GM21367 (cell line): ENCODE measurements at regions not wholly inside any gene's neighbourhood (a gene's known extent, or its start where the extent isn't known, plus 50 kb on each side); places are given as distances from the start of the nearest gene placed in this dataset.

Experiments used
- ATAC-seq: cut with Tn5 transposase; IDR thresholded peaks from one replicate; pipeline ENCODE4 v1.9.1; 2021; ENCODE audit not compliant: unreplicated experiment

DNA sequence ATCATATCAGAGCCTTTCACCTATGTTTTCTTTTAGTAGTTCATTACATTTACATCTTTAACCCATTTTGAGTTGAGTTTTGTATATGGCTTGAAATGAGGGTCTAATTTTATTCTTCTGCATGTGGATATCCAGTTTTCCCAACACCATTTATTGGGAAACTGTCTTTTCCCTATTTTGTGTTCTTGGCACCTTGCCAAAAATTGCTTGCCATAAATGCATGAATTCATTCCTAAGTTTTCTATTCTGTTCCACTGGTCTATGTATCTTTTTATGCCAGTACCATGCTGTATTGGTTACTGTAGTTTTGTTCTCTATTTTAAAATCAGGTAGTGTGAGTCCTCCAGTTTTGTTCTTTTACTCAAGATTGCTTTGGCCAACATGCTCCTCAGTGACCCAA, 144.0 kb upstream of the OBI1 start:
- no peak for ATAC-seq

DNA sequence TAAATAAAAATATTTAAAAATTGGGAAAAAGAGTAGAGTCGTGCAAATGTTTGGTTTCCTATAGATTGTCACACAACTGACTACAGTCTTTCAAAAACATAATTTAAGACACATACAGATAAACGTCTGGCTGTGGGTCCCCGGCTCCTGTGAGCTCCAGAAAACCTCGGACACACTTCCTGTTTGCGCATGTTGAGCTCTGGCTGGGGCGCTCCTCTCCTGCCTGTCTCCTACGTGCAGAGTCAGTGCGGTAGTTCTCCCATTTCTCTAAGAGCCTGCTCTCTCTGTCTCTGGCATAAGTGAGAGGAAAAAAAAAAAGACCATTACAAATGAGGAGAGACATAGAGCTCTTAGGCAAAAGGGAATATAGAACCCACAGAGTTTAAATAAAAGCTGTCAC, 128.2 kb upstream of the OBI1 start:
- no peak for ATAC-seq

DNA sequence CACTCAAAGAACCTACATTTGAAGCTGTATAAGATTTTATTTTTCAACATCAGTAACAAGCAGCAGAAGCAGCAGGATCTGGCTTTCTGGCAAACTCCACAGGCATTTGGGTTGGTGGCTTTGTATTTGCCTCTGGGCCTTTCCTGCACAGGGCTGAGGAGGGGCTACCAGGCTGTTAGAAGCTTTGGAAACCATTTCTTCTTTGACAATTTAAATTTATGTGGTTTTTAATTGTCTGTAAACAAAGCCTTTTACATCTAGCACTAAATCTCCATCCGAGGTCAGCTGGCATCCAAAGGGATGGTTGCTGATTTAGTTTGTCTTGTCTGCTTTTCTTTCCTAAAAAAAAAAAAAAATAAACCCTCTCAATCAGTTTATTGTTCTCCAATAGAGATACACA, 127.5 kb upstream of the OBI1 start:
- ATAC-seq: no peak

DNA sequence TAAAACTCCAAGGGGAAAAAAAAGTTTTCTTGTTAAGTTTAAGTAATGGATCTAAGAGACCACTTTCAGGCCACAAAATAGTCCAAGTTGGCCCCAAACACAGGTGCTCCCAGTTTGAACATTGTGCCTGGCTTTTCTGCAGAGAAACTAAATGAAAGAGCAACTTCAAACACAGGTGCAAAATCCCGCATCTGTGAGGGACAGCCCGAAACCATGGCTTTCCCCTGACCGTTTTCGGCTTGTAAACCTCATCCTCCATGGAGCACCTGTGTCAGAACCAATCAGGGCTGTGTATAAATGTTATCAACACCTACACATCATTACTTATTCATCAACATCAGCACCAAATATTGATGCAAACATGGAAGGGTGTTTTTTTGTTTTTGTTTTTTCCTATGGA, 126.8 kb upstream of the OBI1 start:
- no peak for ATAC-seq

DNA sequence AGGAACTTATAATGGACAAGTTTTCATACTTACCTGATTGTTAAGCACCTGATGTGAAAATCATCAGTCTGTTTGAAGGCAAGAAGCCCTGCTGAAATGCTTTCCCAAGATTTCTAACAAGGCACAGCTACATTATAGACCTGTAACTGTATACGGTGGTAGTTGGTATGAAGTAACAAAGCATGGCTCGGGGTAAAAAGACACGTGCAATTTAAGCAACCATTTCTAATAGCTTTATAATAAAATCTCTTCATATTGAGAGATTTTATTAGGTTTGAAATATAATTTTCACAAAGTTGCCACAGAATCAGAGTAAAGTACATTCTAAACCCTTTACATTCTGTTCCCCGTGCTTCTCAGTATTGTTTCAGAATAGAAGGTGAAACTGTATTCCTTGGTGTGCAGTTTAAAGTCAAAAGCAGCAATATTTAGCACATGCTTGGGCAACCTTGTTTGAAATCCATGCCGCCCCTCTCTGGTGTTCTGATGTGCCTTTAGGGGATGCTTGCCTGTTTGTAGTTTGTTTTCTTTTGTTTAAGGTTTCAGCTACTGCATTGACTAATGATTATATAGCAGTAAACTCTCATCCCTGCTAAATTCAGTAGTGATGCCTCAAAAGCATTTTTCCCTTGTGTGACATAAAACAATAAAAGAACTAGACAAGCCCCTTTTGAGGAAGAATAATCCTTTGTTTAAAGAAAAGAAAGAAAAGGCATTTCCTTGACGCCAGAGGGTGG, 125.2 kb upstream of the OBI1 start:
- no peak for ATAC-seq

DNA sequence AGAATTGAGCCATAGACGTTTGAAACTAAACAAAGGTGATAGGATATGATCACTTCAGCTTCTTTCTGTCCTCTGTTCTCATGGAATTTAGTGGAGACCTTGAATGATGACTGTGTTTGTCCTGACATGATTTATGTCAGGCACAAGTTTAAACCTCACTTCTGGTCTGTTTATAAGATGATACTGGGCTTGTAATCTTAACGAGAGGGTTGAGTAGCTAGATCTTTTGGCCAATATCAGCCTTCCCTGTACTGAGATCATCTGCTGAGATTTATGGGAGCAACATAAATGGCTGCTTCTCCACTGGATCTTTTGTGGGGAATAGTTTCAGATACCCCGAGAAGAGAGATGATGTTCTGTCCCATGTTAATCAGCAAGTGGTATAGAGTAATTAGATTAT, 121.8 kb upstream of the OBI1 start:
- ATAC-seq: no peak

DNA sequence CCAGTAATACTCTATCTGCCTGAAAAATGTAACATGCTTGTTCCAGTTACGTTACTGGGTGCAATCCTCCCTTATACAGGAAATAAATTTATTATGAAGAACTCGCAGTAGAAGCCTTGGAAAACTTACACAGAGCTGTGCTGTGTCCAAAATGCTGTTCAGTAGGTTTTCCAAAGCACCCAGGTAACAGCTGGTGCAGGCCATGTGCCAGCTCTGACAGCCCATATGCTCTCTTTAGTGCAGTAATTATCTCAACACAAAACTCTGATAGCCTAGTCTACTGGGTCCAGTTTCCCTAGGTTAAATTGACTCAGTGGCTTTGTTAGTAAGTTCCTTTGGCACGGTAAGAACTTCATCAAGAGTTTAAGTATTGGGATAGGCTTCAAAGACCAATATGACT, 120.7 kb upstream of the OBI1 start:
- no peak for ATAC-seq

DNA sequence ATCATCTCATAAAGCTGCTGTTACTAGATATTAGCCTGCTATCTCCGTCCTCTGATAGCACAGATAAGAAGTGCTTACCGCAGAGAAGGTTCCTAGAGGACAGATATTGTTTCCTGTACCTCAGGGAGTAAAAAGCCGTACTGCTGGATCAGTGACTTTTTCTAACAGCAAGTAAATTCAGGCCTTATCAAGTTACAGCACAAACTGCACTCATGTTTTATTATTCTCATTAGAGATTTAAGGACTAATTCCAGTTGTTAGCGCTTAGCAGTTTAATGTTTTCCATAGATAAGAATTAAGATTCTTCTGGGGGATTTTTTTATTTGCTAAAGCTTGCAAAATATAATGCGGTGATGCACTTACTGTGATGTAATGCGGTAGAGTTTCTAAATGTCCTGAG, 119.0 kb upstream of the OBI1 start:
- ATAC-seq: no peak

DNA sequence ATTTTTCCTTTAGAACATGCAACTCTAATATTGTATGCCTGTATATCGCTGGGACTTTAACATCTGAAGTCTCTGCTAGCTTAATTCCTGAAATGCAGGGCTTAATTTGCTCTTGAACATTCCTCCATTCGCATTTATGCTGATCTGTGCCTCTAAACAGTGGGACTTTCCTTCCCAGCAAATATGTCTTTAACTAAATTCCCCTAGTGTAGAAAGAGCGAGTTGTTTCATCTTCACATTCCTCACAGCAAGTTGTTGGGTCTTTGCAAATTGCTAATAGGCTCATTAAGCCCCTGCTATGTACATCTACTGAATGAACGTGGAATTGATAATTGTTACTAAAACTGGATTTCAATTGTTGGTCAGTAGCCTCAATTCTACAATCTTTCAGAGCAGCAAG, 118.4 kb upstream of the OBI1 start:
- no peak for ATAC-seq

DNA sequence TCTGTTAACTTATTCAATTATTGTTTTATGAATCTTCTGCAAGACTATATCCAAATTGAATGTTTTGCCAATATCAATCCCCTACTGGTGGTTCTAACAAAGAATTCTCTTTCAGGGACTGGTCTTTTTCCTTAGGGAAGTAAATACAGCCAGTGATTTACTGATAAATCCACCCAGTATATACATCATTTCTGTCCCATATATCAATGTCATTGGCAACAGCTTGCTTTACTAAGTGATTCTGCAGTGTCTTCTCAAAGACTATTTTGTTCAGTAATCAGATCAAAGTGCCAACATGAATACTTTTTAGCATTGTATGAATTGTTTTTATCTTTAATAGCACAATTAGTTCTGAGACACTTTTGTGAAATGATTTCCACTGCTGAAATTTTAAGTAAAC, 114.0 kb upstream of the OBI1 start:
- no peak for ATAC-seq

DNA sequence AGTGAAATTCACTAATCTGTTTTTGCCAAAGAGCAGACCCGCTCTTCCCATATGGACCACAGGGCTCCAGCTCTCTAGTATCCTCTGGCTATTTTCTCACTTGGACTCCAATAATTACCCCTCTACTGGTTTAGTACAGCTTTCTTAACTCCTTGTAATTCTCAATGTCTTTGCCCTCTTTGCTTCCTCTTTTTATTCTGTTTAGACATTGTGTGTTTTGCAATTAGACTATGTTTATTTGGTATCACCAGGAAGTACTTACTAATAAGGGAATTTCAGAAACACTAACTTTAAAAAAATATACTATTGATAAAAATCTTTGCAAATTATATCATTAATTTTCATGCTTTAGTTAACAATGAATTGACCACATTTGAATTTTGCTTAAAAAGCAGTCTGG, 111.6 kb upstream of the OBI1 start:
- ATAC-seq: no peak

DNA sequence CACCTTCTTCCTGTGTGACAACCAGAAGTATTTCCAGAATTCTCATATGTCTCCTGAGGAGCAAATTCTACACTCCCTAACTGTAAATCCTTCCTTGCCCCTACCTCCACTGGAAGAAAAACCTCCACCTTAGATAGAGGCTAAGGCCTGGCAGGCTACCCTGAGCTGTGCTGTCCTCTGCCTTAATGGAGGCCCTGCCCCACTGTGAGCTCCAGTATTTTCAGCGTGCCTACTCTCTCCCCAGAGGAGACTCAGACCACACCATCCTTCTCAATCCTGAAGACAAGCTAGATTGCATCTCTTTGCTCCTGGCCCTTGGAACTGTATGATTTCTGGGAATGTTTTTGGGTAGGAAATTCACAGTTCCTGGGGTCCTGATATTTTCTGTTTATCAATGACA, 110.0 kb upstream of the OBI1 start:
- ATAC-seq: no peak

DNA sequence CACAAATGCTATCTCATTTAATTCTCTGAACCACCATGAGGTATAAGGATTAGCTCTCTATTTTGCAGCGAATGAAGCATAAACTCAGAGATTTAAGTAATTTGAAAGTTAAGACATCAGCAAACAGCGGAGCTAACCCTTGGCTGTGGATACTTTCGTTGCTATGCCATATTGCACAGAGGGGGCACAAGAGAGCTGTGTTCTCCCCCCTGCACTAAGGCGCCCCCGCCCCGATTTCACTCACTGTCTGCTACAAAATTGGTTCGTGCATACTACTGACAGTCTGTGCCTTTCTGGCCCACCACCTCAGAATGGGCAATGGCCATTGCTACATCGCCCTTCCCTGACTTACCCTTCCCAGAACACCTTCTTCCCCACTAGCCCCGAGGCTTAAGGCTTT, 105.7 kb upstream of the OBI1 start:
- ATAC-seq: no peak

DNA sequence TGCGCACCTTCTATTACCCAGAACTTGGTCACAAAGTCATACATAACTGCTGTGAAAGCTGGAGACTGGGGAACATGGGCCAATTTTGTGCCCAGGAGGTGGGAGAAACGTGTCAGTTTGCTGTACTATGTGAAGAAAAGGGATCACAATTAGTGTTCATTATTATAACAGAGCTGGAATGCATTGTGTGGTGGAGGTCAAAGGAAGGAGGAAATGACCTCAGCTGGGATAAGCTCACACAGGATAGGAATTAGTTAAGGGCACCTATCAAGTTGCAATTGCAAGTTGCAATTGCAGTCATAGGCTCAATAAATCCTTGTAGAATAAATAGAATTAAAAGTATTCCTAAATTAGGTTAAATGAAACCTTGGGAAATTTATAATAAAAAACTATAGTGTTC, 103.9 kb upstream of the OBI1 start:
- ATAC-seq: no peak

DNA sequence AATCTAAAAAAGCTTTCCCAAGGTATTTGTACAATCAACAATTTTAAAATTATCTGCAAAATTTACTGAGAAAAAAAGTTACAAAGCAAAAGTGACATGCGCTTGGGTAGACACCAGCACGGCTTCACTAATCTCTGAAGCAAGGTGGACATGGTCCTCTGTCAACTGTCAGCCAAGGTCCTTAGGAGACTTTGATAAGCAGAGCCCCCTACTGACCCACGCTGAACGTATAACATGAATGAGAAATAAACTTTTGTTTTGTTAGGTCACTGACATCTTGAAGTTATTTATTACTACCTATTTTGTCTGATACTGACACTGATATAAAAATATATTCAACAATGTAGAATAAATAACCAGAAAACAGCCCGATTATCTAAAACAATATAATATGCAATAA, 100.7 kb upstream of the OBI1 start:
- no peak for ATAC-seq

DNA sequence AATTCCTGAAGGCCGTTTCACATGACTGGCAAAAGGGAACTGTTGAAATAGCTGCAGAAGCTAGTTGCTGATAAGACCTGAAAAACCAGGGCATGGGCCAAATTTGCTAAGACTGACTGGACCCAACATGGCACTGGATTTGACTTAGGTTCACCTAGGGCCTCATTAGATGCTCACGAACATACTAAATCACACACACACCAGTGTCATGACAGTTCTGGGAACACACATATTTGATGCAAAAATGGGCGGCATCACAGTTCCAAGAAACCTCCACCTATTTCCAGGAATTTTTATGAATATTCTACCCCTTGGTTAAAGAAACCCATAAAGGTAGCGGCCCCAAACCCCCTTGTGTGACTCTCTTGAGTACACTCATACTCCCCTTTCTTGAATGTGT, 99.6 kb upstream of the OBI1 start:
- ATAC-seq: no peak

DNA sequence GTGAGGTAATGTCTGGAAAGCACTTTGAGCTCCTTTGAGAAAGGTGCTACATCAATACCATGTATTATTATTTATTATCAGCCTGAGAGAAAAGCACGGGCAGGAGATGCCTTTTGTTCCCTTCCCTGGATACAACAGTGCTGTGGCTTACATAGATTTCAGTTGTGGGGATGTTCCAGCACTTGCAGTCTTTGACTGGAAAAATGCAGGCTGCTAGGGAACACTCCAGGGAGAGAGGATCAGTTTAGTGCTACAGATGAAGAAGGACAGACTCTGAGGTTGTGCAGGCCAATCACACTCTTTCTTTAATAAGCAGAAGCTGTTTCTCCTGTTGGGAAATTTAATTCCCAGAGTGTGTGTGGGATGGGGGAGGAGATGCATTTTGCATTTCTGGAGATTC, 94.5 kb upstream of the OBI1 start:
- ATAC-seq: no peak

DNA sequence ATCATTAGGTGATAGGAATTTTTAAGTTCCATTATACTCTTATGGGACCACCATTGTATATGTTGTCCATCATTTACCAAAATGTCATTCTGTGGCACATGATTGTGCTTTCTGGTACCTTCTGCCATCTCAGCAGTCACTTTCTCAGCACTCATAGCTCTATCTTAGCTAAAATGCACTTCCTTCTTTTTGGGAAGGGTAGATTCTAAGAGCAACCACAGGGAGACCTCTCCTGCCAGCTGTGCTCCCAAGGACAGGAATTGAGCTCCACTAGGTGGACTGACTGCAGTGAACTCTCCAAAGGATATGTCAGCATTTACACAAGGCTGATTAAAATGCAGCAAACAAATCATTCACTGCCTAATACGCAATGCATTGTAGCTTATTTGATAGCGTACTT, 91.8 kb upstream of the OBI1 start:
- ATAC-seq: no peak

DNA sequence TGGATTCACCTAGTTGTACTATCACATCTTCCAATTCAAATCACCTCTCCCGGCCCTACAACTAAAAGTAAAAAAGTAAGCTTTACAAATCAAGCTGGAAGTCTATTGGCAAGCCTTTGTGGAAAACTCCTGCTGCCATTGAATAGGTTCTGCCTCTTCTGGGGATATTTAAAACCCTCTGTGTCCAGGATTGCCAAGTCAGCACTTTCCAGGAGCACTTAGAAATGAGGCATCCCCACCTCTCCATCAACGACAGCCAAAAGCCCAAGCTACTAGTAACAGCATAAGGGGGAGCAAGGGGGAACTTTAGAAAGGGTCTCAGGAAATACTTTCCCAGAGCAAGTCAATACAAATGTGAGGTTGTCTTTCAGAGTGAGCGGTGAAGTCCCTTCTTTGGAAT, 85.0 kb upstream of the OBI1 start:
- no peak for ATAC-seq

DNA sequence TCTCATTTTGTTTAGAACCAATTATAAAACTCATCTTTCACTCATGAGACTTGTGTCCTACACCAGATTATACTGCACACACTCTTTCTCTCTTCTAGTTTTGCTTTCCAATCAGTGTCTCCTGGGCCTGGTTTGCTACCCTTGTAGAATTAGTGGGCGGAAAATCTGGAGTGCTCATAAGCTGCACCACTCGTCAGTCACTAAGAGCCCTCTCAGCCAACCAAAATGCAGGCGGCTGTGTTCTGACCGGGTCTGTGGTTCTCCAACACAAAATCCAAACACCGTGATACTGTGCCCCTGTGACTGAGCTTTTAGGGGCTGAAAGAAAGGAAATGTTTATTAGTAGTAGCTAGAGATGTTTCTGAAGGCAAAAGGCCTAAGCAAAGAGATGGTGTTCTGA, 83.7 kb upstream of the OBI1 start:
- ATAC-seq: no peak

DNA sequence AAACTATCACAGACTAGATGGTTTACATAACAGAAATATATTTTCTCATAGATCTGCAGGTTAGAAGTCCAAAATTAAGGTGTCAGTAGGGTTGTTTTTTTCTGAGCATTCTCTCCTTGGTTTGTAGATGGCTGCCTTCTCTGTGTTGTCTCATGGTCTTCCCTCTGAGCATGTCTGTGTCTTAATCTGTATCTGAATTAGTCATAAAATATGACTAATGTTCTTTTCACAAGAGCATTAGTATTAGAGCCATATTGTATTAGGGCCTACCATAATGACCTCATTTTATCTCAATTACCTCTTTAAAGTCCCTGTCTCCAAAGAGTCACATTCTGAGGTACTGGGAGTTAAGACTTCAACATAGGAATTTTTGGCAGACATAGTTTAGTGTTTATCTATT, 77.2 kb upstream of the OBI1 start:
- ATAC-seq: no peak

DNA sequence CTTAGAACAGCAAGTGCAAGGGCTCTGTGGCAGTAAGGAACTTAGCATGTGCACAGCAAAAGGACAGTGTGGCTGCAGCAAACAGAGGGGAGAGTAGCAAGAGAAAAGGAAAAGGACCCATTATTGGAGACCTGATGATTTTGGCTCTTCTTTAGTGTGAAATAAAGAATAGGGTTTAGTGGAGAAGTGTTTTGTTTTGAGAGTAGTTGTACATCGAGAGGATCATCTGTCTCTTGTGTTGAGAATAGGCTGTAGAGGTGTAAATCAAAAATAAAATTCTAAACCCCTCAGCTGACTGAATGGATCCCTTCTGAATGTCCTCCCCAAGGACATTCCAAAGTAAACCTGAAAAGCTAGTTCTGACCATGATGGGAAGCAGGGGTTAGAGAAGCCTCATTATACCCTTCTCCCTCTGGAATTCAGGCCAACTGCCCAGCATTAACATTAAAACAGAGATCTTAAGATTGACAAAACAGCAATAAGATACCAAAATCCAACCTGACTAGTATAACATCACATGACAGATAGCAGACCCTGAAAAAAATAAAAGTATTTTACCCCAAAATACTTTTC, 73.6 kb upstream of the OBI1 start:
- ATAC-seq: no peak

DNA sequence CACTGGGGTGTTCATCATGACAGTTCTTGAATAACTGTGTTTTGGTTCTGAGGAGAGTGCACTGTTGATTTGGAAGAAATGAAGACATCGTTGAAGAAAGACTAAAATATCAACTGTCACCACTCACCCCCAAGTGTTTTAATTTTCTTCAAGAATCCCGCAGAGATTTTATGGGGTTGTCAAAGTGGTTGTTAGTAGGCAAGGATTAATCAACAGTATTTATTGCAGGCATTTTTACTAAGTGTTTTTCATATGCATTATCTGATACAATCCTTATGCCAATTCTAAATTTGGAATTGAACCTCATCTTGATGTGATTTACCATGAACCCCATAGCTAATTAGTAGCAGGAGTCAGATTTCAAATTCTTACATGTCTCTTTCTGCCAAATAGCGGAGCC, 63.7 kb upstream of the OBI1 start:
- no peak for ATAC-seq
